Right lung (tissue), 2 donors: ENCODE measurements at regions not wholly inside any gene's neighbourhood (a gene's known extent, or its start where the extent isn't known, plus 50 kb on each side); places are given as distances from the start of the nearest gene placed in this dataset.

Source experiments
- DNase-seq, 2 donors: peaks; one replicate each; pipeline ENCODE4 v3.0.0-alpha.2; 2013

DNA sequence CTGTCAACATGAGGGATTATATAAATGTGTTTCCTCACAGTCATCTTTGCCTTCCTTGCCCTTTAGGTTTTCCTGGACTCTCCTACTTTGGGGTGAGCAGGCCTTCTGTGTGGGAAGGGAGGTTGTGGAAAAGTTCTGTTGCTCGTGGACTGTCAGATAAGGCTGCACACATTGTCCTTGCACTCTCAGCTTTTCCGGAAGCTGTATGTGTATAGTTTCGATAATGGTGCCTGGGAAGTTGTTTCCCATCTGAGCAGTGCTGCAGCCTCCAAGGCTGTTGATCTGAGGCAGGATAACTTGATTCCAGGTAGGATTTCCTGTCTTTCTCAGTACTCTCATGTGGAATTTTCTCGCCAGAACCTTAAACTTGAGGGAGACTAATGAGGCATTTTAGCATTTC lies 297.8 kb upstream of the AZI2 start:
- DNase-seq: no peak

DNA sequence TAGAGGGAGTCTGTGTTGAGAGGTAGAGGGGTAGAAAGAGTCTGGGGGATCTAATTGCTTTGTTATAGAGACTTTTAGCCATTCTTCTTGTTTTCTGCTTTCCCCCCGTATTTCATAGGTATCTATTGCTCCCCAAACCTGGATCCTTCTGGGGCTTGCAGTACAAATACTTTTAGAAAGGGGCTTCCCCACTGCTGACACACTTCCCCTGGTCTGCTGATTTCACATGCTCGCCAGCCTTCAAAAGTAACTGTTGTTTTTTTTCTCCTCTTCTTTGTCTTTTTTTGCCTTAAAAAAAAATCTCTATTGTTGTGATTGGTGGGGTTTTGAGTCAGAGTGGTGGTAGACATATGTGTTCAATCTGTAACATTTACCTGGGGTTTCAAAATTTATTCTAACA lies 300.6 kb upstream of the AZI2 start:
- no peak for DNase-seq

DNA sequence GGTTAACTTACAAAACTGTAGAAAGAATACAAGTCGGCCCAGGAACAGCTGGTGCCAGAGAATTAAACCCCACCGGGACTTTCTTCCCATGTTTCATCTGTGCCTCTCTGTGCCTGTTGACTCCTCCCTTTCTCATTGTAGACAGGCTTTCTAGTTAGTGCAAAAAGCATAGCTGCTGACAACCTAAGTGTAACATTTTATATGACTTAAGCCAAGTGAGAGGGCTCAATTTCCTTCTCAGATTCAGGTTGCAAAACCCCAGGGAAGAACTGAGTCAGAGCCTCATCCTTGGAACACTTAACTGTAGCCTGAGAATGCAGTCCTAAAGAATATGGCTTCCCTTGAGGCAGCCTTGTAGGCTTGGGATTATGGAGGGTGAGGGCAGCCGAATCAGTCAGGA lies 302.5 kb upstream of the AZI2 start:
- no peak for DNase-seq

GRCh38 chr3:28664123-28664522 lies 315.5 kb upstream of the AZI2 start:
- no peak for DNase-seq

- peak; percentile 45 to 61 for DNase-seq
Measured at GRCh38 chr3:28667646-28668621, 319.3 kb upstream of the AZI2 start.

- DNase-seq: no peak
Measured at GRCh38 chr3:28669870-28670269, 321.2 kb upstream of the AZI2 start.

GRCh38 chr3:28672406-28672805 lies 323.8 kb upstream of the AZI2 start:
- DNase-seq: no peak

DNA sequence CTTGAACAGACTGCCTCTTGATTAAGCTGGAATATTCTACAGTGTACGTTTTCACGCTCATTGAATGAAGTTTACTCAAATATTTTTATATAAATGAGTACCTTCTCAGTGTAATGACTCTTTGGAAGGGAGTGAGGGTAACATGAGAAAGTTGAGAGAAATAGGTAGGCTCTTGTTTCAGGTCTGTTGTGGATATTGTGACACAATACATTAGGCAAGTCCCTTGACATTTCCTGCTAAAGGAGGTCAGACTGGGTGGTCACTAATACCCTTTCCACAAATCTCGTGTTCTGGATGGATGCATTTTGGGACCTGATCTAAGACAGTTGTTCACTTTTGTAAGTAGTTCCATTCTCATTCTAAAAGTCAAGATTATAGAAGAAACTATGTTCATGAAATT lies 324.8 kb upstream of the AZI2 start:
- no peak for DNase-seq

- DNase-seq: no peak
Measured at GRCh38 chr3:28674212-28674611, 325.6 kb upstream of the AZI2 start.

- DNase-seq: peak in 1 of 2 donors; percentile 29
Measured at GRCh38 chr3:28677581-28677980, 329.0 kb upstream of the AZI2 start.

DNA sequence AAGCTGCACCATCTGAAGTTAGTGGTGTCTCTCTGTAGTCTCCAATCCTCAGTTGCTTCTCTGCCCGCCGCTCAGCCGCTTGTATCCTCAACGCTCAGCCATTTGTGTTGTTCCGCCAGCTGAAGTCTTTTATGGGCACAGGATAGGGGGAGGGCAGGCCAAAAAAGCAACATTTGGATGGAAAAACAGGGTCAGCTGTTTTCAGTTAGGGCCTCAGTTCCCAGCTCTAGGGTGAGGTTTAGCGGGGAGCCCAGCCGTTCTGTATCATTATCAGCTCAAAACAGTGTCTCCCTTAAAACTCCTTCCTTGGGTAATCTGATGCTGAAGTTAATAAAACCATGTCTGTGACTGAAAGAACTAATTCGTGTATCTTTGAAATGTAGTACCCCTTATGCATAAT lies 329.5 kb upstream of the AZI2 start:
- DNase-seq: peak; percentile 52 to 57

GRCh38 chr3:28680050-28680449 lies 331.4 kb upstream of the AZI2 start:
- DNase-seq: no peak

DNA sequence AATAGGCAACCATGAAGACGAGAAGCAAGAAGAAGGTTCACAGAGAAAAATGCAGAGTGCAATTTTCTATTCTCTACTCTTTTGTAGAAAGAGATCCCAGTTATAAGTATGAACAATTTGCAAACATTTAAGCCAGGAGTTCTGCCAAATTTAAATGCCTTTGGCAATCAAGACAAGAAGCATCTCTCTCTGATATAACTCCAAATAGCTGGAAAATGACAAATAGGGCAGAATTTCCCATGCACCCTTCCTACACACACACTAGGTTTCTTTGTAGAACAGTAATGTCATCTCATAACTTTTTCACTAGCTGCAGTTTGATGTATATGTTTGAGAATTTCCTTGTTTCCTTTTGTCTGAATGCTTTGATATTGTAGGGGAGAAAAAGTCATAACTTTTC lies 333.5 kb upstream of the AZI2 start:
- no peak for DNase-seq

DNA sequence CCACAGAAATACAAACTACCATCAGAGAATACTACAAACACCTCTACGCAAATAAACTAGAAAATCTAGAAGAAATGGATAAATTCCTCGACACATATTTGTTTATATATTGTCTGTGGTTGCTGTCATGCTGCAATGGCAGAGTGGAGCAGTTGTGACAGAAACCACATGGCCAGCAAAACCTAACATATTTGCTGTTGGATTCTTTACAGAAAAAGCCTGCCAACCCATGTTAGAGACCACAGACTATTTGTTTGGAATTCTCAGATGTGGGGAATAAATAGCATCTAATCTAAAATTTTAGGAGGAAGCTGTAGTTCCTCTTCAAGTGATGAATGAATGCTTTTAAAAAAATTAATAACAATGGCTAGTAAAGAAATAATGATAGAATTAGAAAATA lies 341.6 kb upstream of the AZI2 start:
- DNase-seq: no peak

- no peak for DNase-seq
Measured at GRCh38 chr3:28698706-28699105, 350.1 kb upstream of the AZI2 start.

GRCh38 chr3:28699283-28699682 lies 350.7 kb upstream of the AZI2 start:
- DNase-seq: no peak

DNA sequence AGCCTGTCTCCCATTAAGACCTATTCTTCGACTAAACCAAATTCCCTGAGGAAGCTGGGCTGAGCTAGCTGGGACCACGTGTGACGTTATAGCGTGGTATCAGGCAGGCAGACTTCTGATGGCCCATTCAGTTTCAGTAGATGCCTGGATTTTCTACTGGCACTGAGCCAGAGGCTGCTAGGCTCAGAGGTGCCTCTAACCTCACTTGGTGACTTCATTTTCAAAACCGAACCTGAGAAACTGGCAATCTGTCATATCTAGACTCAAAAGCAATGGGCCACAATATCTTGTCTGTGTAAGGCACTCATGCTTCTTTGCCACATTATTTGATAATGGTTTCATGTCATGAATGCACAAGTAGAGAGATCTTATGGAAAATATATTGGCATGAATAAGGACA lies 352.1 kb upstream of the AZI2 start:
- no peak for DNase-seq

DNA sequence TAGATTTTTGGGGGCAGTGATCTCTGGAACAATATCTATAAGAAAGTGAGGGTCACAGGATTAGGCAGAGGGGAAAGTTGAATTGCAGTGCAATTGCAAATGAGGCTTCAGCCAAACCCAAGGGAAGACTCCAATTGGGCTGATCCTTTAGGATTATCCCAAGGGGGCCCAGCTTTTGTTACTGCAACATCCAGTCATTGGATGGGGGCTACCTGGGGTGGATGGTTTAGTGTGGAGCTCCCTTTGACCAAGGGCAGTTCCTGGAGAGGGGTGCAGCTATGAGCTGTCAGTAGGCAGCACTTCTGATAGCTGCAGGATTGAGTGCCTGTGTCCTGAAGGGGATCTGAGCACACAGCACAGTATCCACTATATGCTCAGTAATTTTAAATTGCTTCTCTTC lies 355.2 kb upstream of the AZI2 start:
- no peak for DNase-seq

GRCh38 chr3:28711293-28711692 lies 362.7 kb upstream of the AZI2 start:
- no peak for DNase-seq

GRCh38 chr3:28716939-28717338 lies 368.3 kb upstream of the AZI2 start:
- no peak for DNase-seq

- DNase-seq: no peak
Measured at GRCh38 chr3:28718074-28718849, 369.6 kb upstream of the AZI2 start.

GRCh38 chr3:28726840-28727239 lies 378.2 kb upstream of the AZI2 start:
- no peak for DNase-seq

DNA sequence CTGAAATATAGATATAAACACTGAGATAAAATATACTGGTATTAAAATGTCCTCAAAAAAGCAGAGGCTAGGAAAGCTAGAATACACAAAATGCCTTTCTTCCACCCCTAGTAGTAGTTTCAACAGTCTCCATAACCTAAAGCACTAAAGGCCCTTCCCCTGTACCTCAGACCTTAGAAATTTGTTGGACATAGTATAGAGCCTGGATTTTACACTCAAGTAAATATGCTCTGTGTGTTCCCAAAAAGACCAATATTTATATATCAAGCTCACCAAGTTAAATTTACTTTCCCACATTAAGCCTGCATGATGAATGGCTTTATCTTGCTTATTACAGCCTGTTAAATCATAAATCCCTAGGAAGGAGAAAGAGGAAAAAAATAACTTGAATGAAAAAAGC lies 378.7 kb upstream of the AZI2 start:
- no peak for DNase-seq
